GM12878 (cell line): ENCODE measurements at regions not wholly inside any gene's neighbourhood (a gene's known extent, or its start where the extent isn't known, plus 50 kb on each side); places are given as distances from the start of the nearest gene placed in this dataset.

Experiments
- ATAC-seq: fragments of 200-7000 bp; cut with Tn5 transposase; 3 replicates; pipeline ENCODE4 v1.9.1; 2020; ENCODE audit warnings: mild to moderate bottlenecking, moderate library complexity
- BruUV-seq: library from RNA; stranded (reverse); fragments of 400-500 nt; replicated peaks from 2 replicates; lab custom pipeline; 2021; lab: Mats Ljungman, UMichigan
- CTCF ChIA-PET: fragments of 300-600 bp; sonication (Branson Sonifier 250); formaldehyde crosslinking; extraction: SDS; loops from one replicate; lab custom pipeline; 2021; ENCODE audit warnings: inconsistent platforms; lab: Yijun Ruan, JAX
- POLR2A ChIA-PET: fragments of 350-600 bp; formaldehyde crosslinking; extraction: SDS; loops from one replicate; lab custom pipeline; 2021; ENCODE audit warnings: inconsistent platforms; lab: Charles Lee
- RAD21 ChIA-PET: fragments of 300-600 bp; sonication (Branson Sonifier 250); formaldehyde crosslinking; loops from one replicate; lab custom pipeline; 2023; ENCODE audit warnings: antibody characterized with exemption; ENCODE audit not compliant: unreplicated experiment; lab: Charles Lee
- SMC1A ChIA-PET: fragments of 300-600 bp; sonication (Branson Sonifier 250); formaldehyde crosslinking; loops from one replicate; lab custom pipeline; 2023; ENCODE audit not compliant: unreplicated experiment, uncharacterized antibody; lab: Charles Lee
- DNase-seq: peaks from one replicate; pipeline ENCODE4 v3.0.0-alpha.2; 2011; ENCODE audit warnings: low read depth, low spot score
- FAIRE-seq: peaks from 3 replicates; lab custom pipeline; 2011; peaks lifted over from hg19 to GRCh38; lab: Jason Lieb, UNC
- H2AFZ ChIP-seq: 2 replicates; pipeline ENCODE4 v1.6.0; 2011; ENCODE audit warnings: low read depth, low read length, control low read depth; ENCODE audit not compliant: control insufficient read depth
- H3K27ac ChIP-seq: 2 replicates; pipeline ENCODE4 v1.5.1; 2011; ENCODE audit warnings: control low read depth; ENCODE audit not compliant: control insufficient read depth, insufficient read depth
- H3K27me3 ChIP-seq, 2 experiments: replicated peaks in 1 of 2; 2 replicates each; pipeline versions ENCODE4 v1.6.0 to v1.6.1; 2011; ENCODE audit warnings: low read length in 1 of 2; ENCODE audit not compliant: control insufficient read depth in 2 of 2, insufficient read depth in 2 of 2
- H3K36me3 ChIP-seq, 2 experiments: 2 replicates each; pipeline ENCODE4 v1.5.1; 2011; ENCODE audit warnings: low read length in 1 of 2; ENCODE audit not compliant: control insufficient read depth in 2 of 2, insufficient read depth in 2 of 2
- H3K4me1 ChIP-seq: 2 replicates; pipeline ENCODE4 v1.6.1; 2011; ENCODE audit warnings: mild to moderate bottlenecking, low read length, moderate library complexity, mixed read lengths; ENCODE audit not compliant: control insufficient read depth, insufficient read depth
- H3K4me2 ChIP-seq: 2 replicates; pipeline ENCODE4 v1.6.0; 2011; ENCODE audit warnings: control low read depth; ENCODE audit not compliant: control insufficient read depth, insufficient read depth
- H3K4me3 ChIP-seq: fragments of 200-600 bp; sonication (generic); 2 replicates; pipeline ENCODE4 v1.5.1; 2016
- H3K79me2 ChIP-seq: 2 replicates; pipeline ENCODE4 v1.6.0; 2011; ENCODE audit warnings: low read length; ENCODE audit not compliant: control insufficient read depth, insufficient read depth
- H3K9ac ChIP-seq: 2 replicates; pipeline ENCODE4 v1.8.0; 2011; ENCODE audit warnings: low read length, control low read depth, mixed read lengths; ENCODE audit not compliant: control insufficient read depth, insufficient read depth
- H3K9me3 ChIP-seq: replicated peaks from 3 replicates; pipeline ENCODE4 v1.5.1; 2011; ENCODE audit warnings: mild to moderate bottlenecking, low read length; ENCODE audit not compliant: control insufficient read depth, insufficient read depth
- H4K20me1 ChIP-seq: 2 replicates; pipeline ENCODE4 v1.6.0; 2011; ENCODE audit not compliant: control insufficient read depth, insufficient read depth
- IKZF2 ChIP-seq, 2 experiments: fragments of 450-650 bp; IDR thresholded peaks; 2 replicates each; pipeline ENCODE4 v1.6.1; 2017; ENCODE audit warnings: mild to moderate bottlenecking in 2 of 2, moderate library complexity in 2 of 2
- NFYB ChIP-seq: IDR thresholded peaks from 2 replicates; pipeline ENCODE4 v1.6.1; 2011; ENCODE audit warnings: low read depth, mild to moderate bottlenecking, low read length, improper control_type of control experiment, moderate library complexity; ENCODE audit not compliant: insufficient read depth
- PAX5 ChIP-seq: IDR thresholded peaks from 2 replicates; pipeline ENCODE4 v1.6.1; 2011; ENCODE audit warnings: low read depth, low read length, borderline replicate concordance
- RB1 ChIP-seq: fragments of 450-650 bp; formaldehyde crosslinking; IDR thresholded peaks from 2 replicates; pipeline ENCODE4 v1.6.1; 2017; ENCODE audit warnings: mild to moderate bottlenecking, borderline replicate concordance
- SMC3 ChIP-seq: IDR thresholded peaks from 2 replicates; pipeline ENCODE4 v1.6.1; 2011; ENCODE audit warnings: low read length, improper control_type of control experiment, borderline replicate concordance
- SPI1 ChIP-seq: IDR thresholded peaks from 2 replicates; pipeline ENCODE4 v1.6.1; 2011; ENCODE audit warnings: low read depth, mild to moderate bottlenecking, low read length, moderate library complexity, borderline replicate concordance; ENCODE audit not compliant: insufficient read depth
- SREBF2 ChIP-seq: IDR thresholded peaks from 2 replicates; pipeline ENCODE4 v1.6.1; 2012; ENCODE audit warnings: mild to moderate bottlenecking, low read length
- YBX1 ChIP-seq: fragments of 450-650 bp; IDR thresholded peaks from 2 replicates; pipeline ENCODE4 v1.6.1; 2016; ENCODE audit warnings: antibody characterized with exemption
- ZBED1 ChIP-seq: IDR thresholded peaks from 2 replicates; pipeline ENCODE4 v1.6.1; 2016; ENCODE audit warnings: borderline replicate concordance
- ZNF384 ChIP-seq: IDR thresholded peaks from 2 replicates; pipeline ENCODE4 v1.6.1; 2012; ENCODE audit warnings: low read depth, mild to moderate bottlenecking, low read length, improper control_type of control experiment, borderline replicate concordance
- WGBS: methylation state at CpG from one replicate; pipeline ENCODE4 v1.1.6; 2016; ENCODE audit warnings: low lambda C conversion rate; ENCODE audit not compliant: insufficient replicate concordance, insufficient coverage; ENCODE audit errors: missing lambda C conversion rate; 5-methylcytosine and 5-hydroxymethylcytosine counted together
- in situ Hi-C: fragments of 300-500 bp; cut with MboI; formaldehyde crosslinking; loops from 9 replicates; pipeline ENCODE4 v1.14.3; 2018; ENCODE audit warnings: mixed read lengths
- intact Hi-C: fragments of 100-400 bp; cut with micrococcal nuclease; formaldehyde crosslinking; loops from one replicate; pipeline ENCODE4 v1.14.2; 2022; ENCODE audit not compliant: unreplicated experiment
- TF ChIP-seq, protein P1 (sequence below): fragments of 450-650 bp; IDR thresholded peaks from 2 replicates; pipeline ENCODE4 v1.6.1; 2016; ENCODE audit warnings: mild to moderate bottlenecking
- TF ChIP-seq, protein P2 (sequence below): fragments of 450-650 bp; IDR thresholded peaks from 2 replicates; pipeline ENCODE4 v1.6.1; 2016; ENCODE audit warnings: mild to moderate bottlenecking, moderate library complexity, borderline replicate concordance
- TF ChIP-seq, protein P3 (sequence below): fragments of 450-650 bp; IDR thresholded peaks from 2 replicates; pipeline ENCODE4 v1.6.1; 2017; ENCODE audit warnings: mild to moderate bottlenecking, moderate library complexity
- TF ChIP-seq, protein P4 (sequence below), 3 experiments: IDR thresholded peaks in 2 of 3; conservative IDR thresholded peaks in 1 of 3; 2 replicates each; pipeline ENCODE4 v1.5.1; 2011; ENCODE audit warnings: low read depth in 3 of 3, low read length in 3 of 3, mild to moderate bottlenecking in 3 of 3, control low read depth in 2 of 3, moderate library complexity in 2 of 3, inconsistent platforms in 1 of 3, mixed read lengths in 1 of 3; ENCODE audit not compliant: control insufficient read depth in 2 of 3, insufficient read depth in 1 of 3; ENCODE audit errors: extremely low read depth in 1 of 3

DNA sequence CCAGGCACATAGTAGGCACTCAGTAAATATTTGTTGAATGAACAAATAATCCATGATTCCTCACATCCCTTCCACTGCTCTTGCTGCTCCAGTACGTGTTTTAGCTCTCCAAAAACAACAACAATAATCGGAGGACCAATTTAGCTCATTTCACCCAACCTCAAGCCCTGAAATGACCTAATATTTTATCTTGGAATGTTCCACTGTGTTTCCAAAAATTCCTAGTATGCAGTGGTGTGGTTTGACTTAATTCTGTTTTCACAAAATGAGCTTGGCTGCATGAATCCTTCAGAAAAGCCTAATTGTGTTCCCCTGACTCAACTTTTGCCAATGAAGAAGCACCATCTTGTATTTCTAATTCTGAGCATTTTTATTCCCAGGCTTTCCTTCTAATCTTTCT is 168.0 kb upstream of the PHACTR1 start:
- Histone ChIP-seq H2AFZ (no peak overlapping the region), H3K9ac (no peak overlapping the region), H3K4me1 (no peaks in the 10 kb centered on the region), H3K27me3 (no peaks in the 10 kb centered on the region), H3K27ac (no peak overlapping the region), H3K4me2 (no peak overlapping the region), H4K20me1 (no peaks in the 10 kb centered on the region), H3K36me3 (no peaks in the 10 kb centered on the region), H3K79me2 (no peaks in the 10 kb centered on the region), H3K9me3 (no peaks in the 10 kb centered on the region; the same call in 2 of the 3 replicates), H3K4me3 (no peak overlapping the region)
- no TSS peak for BruUV-seq
- ChIA-PET RAD21 (no interaction called here), POLR2A (interaction anchor here (0.5 kb wide), 1 partner anchor 27 kb away, joined by 5 read pairs; no protein-coding TSS in a partner anchor), CTCF (no interaction called here), SMC1A (no interaction called here)
- FAIRE-seq (no peak), DNase-seq (no peak), ATAC-seq (no peak)
- intact Hi-C loops (no loop called here), in situ Hi-C loops (no loop called here)
- 48% methylated on average over 2 of the region's 2 CpGs for WGBS
- TF ChIP-seq ZBED1 (no peak), SREBF2 (no peak), SMC3 (no peak), RB1 (no peak), NFYB (no peak), SPI1 (no peak), ZNF384 (no peak), IKZF2 (IDR thresholded peaks at IDR 0.05) (no peak), YBX1 (no peak), PAX5 (no peak)
- TF ChIP-seq, protein P1, sequence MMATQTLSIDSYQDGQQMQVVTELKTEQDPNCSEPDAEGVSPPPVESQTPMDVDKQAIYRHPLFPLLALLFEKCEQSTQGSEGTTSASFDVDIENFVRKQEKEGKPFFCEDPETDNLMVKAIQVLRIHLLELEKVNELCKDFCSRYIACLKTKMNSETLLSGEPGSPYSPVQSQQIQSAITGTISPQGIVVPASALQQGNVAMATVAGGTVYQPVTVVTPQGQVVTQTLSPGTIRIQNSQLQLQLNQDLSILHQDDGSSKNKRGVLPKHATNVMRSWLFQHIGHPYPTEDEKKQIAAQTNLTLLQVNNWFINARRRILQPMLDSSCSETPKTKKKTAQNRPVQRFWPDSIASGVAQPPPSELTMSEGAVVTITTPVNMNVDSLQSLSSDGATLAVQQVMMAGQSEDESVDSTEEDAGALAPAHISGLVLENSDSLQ: no peak
- TF ChIP-seq, protein P2, sequence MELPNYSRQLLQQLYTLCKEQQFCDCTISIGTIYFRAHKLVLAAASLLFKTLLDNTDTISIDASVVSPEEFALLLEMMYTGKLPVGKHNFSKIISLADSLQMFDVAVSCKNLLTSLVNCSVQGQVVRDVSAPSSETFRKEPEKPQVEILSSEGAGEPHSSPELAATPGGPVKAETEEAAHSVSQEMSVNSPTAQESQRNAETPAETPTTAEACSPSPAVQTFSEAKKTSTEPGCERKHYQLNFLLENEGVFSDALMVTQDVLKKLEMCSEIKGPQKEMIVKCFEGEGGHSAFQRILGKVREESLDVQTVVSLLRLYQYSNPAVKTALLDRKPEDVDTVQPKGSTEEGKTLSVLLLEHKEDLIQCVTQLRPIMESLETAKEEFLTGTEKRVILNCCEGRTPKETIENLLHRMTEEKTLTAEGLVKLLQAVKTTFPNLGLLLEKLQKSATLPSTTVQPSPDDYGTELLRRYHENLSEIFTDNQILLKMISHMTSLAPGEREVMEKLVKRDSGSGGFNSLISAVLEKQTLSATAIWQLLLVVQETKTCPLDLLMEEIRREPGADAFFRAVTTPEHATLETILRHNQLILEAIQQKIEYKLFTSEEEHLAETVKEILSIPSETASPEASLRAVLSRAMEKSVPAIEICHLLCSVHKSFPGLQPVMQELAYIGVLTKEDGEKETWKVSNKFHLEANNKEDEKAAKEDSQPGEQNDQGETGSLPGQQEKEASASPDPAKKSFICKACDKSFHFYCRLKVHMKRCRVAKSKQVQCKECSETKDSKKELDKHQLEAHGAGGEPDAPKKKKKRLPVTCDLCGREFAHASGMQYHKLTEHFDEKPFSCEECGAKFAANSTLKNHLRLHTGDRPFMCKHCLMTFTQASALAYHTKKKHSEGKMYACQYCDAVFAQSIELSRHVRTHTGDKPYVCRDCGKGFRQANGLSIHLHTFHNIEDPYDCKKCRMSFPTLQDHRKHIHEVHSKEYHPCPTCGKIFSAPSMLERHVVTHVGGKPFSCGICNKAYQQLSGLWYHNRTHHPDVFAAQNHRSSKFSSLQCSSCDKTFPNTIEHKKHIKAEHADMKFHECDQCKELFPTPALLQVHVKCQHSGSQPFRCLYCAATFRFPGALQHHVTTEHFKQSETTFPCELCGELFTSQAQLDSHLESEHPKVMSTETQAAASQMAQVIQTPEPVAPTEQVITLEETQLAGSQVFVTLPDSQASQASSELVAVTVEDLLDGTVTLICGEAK: no peak
- TF ChIP-seq, protein P3, sequence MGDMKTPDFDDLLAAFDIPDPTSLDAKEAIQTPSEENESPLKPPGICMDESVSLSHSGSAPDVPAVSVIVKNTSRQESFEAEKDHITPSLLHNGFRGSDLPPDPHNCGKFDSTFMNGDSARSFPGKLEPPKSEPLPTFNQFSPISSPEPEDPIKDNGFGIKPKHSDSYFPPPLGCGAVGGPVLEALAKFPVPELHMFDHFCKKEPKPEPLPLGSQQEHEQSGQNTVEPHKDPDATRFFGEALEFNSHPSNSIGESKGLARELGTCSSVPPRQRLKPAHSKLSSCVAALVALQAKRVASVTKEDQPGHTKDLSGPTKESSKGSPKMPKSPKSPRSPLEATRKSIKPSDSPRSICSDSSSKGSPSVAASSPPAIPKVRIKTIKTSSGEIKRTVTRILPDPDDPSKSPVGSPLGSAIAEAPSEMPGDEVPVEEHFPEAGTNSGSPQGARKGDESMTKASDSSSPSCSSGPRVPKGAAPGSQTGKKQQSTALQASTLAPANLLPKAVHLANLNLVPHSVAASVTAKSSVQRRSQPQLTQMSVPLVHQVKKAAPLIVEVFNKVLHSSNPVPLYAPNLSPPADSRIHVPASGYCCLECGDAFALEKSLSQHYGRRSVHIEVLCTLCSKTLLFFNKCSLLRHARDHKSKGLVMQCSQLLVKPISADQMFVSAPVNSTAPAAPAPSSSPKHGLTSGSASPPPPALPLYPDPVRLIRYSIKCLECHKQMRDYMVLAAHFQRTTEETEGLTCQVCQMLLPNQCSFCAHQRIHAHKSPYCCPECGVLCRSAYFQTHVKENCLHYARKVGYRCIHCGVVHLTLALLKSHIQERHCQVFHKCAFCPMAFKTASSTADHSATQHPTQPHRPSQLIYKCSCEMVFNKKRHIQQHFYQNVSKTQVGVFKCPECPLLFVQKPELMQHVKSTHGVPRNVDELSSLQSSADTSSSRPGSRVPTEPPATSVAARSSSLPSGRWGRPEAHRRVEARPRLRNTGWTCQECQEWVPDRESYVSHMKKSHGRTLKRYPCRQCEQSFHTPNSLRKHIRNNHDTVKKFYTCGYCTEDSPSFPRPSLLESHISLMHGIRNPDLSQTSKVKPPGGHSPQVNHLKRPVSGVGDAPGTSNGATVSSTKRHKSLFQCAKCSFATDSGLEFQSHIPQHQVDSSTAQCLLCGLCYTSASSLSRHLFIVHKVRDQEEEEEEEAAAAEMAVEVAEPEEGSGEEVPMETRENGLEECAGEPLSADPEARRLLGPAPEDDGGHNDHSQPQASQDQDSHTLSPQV: no peak
- TF ChIP-seq, protein P4, sequence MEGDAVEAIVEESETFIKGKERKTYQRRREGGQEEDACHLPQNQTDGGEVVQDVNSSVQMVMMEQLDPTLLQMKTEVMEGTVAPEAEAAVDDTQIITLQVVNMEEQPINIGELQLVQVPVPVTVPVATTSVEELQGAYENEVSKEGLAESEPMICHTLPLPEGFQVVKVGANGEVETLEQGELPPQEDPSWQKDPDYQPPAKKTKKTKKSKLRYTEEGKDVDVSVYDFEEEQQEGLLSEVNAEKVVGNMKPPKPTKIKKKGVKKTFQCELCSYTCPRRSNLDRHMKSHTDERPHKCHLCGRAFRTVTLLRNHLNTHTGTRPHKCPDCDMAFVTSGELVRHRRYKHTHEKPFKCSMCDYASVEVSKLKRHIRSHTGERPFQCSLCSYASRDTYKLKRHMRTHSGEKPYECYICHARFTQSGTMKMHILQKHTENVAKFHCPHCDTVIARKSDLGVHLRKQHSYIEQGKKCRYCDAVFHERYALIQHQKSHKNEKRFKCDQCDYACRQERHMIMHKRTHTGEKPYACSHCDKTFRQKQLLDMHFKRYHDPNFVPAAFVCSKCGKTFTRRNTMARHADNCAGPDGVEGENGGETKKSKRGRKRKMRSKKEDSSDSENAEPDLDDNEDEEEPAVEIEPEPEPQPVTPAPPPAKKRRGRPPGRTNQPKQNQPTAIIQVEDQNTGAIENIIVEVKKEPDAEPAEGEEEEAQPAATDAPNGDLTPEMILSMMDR (IDR thresholded peaks at IDR 0.05 in 2 of 3, conservative IDR thresholded peaks at IDR 0.05 in 1 of 3; ENCODE audit: control insufficient read depth in 2 of 3, extremely low read depth in 1 of 3, insufficient read depth in 1 of 3, low read depth in 3 of 3, low read length in 3 of 3): no peak
